RWPE1 (cell line): ENCODE measurements at regions not wholly inside any gene's neighbourhood (a gene's known extent, or its start where the extent isn't known, plus 50 kb on each side); places are given as distances from the start of the nearest gene placed in this dataset.

Source experiments
- CTCF ChIA-PET: fragments of 350-600 bp; sonication (Branson Sonifier 250); formaldehyde crosslinking; extraction: SDS; loops from one replicate; lab custom pipeline; 2021; lab: Yijun Ruan, JAX
- POLR2A ChIA-PET: fragments of 400-600 bp; formaldehyde crosslinking; extraction: SDS; loops from one replicate; lab custom pipeline; 2020; ENCODE audit warnings: antibody characterized with exemption; ENCODE audit not compliant: low non-redundant PET; lab: Yijun Ruan, JAX
- DNase-seq: peaks from one replicate; pipeline ENCODE4 v3.0.0; 2012; ENCODE audit warnings: low spot score
- H3K27ac ChIP-seq: fragments of 450-650 bp; 2 replicates; pipeline ENCODE4 v1.5.1; 2017
- CTCF ChIP-seq: fragments of 450-650 bp; conservative IDR thresholded peaks from 2 replicates; pipeline ENCODE4 v1.5.1; 2017; ENCODE audit warnings: low read depth, mild to moderate bottlenecking

DNA sequence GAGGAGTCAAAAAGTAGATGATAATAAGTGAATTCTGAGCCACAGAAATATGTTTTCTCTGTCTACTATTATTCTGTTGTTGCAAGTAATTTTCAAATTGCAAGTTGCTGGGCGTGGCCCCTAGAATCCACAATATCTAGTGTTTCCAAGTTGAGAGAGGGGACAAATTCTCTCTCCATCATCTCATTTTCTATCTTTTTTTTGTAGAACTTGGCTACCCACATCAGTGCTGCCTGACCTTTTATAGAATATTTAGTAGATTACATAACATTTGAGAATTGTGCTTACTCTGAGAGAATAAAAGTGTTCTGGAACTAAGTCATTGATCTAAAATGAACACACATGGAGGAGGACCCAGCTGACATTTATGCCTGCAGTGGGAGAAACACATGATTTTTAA is 110.9 kb upstream of the CSNK1A1L start:
- no peak overlapping the region for H3K27ac ChIP-seq
- TF ChIP-seq CTCF, result no peak
- no peak for DNase-seq
- ChIA-PET CTCF (no interaction called here), POLR2A (no interaction called here)

GRCh38 chr13:37212826-37213225 is 107.4 kb upstream of the CSNK1A1L start:
- POLR2A ChIA-PET, result no interaction called here
- CTCF ChIA-PET, result no interaction called here
- no peak for DNase-seq
- H3K27ac ChIP-seq, result no peak overlapping the region
- no peak for TF ChIP-seq CTCF

- TF ChIP-seq CTCF, result no peak
- POLR2A ChIA-PET, result no interaction called here
- no peak overlapping the region for H3K27ac ChIP-seq
- CTCF ChIA-PET, result no interaction called here
- DNase-seq, result no peak
Measured at GRCh38 chr13:37211487-37211886, 106.0 kb upstream of the CSNK1A1L start.

DNA sequence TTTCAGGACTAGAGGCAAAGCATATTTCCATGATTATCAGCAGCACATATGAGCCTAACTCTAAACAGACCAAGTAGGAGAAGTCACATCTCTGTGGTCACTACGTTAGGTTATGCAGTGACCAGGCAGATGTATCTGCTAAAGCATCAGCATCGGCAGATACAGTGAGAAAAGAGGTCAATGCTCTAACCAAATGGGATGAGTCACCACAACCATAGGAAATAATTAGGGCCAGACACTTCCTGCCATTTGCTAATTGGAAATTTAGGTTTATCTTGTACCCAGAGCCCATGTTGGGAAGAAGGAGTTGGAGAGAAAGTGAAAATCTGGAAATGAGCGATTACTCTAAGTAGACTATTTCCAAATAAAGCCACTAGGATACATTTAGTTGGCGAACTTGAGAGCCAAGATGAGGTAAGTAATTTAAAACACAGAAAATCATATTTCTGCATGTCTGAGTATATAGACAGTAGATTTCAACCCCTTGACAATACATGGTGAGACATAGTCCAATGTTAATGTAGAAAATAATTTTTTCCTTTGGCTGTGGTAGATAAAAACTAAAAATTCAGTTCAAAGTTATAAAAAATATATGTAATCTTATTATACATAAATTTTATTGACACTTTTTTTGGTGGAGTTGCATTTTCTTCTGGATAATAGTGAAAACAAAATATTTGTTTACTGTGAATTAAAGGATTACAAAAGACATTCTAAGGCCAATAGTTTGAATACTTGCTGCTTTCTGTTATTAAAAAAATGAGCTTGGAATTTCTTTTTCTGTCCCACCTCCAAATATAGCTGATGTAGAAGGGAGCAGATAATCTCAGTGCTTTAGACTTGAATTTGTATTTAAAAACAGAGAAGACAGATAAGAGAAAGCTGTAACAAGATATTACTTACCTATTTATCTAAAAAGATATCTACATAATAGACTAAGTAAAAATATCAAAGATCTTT is 104.4 kb upstream of the CSNK1A1L start:
- TF ChIP-seq CTCF, result no peak
- POLR2A ChIA-PET, result no interaction called here
- CTCF ChIA-PET, result no interaction called here
- H3K27ac ChIP-seq, result no peak overlapping the region
- no peak for DNase-seq

GRCh38 chr13:37207691-37208451 is 102.4 kb upstream of the CSNK1A1L start:
- ChIA-PET POLR2A (no interaction called here), CTCF (no interaction called here)

More at GRCh38 chr13:37207691-37208451, 102.4 kb upstream of the CSNK1A1L start:
- TF ChIP-seq CTCF, result no peak
- DNase-seq, result no peak
- no peak overlapping the region for H3K27ac ChIP-seq
